Natural killer cell treated with Interleukin-12 subunit alpha and Interleukin-12 subunit beta and Interleukin-15 and Interleukin-18, amount 100 ng/mL, for 72 hours (primary cell): ENCODE measurements at regions not wholly inside any gene's neighbourhood (a gene's known extent, or its start where the extent isn't known, plus 50 kb on each side); places are given as distances from the start of the nearest gene placed in this dataset.
A peak's percentile ranks its signal among the peaks of the same experiment; 100 is the strongest.

Experiments
- ATAC-seq, 2 donors: fragments of 150-1000 bp; cut with Tn5 transposase in 1 of 2; sonication (Bioruptor Pico), chemical (Tn5 transposase) in 1 of 2; 2 replicates each; pipeline ENCODE4 v1.10.0; 2021
- DNase-seq: peaks from one replicate; pipeline ENCODE4 v3.0.0; 2022; ENCODE audit warnings: low spot score
- H3K27ac Mint-ChIP-seq, 2 donors: 1 replicate in 1 of 2; 2 replicates in 1 of 2; pipeline ENCODE4 v1.8.0; 2022; ENCODE audit warnings: mixed read lengths in 2 of 2, mild to moderate bottlenecking in 1 of 2, moderate library complexity in 1 of 2
- H3K27me3 Mint-ChIP-seq, 2 donors: 1 replicate in 1 of 2; 2 replicates in 1 of 2; pipeline ENCODE4 v1.8.0; 2022; ENCODE audit warnings: mixed read lengths in 2 of 2
- H3K36me3 Mint-ChIP-seq: one replicate; pipeline ENCODE4 v1.8.0; 2022; ENCODE audit warnings: mixed read lengths
- H3K4me1 Mint-ChIP-seq, 2 donors: 1 replicate in 1 of 2; 2 replicates in 1 of 2; pipeline ENCODE4 v1.8.0; 2022; ENCODE audit warnings: low read depth in 2 of 2, mixed read lengths in 2 of 2, mild to moderate bottlenecking in 1 of 2
- H3K4me3 Mint-ChIP-seq: one replicate; pipeline ENCODE4 v1.8.0; 2022; ENCODE audit warnings: mixed read lengths
- H3K9me3 Mint-ChIP-seq: 2 replicates; pipeline ENCODE4 v1.8.0; 2022; ENCODE audit warnings: mixed read lengths

GRCh38 chr9:134559013-134559412 lies 82.6 kb upstream of the COL5A1 start:
- DNase-seq: peak; percentile 44
- Mint-ChIP-seq H3K27ac (no peak overlapping the region), H3K27me3 (peaks cover 3 to 8% of the 10 kb centered on the region in 2 donors), H3K36me3 (no peaks in the 10 kb centered on the region), H3K4me1 (peaks cover 0 to 11% of the 10 kb centered on the region in 2 donors), H3K9me3 (no peaks in the 10 kb centered on the region), H3K4me3 (no peak overlapping the region)
- ATAC-seq: no peak

DNA sequence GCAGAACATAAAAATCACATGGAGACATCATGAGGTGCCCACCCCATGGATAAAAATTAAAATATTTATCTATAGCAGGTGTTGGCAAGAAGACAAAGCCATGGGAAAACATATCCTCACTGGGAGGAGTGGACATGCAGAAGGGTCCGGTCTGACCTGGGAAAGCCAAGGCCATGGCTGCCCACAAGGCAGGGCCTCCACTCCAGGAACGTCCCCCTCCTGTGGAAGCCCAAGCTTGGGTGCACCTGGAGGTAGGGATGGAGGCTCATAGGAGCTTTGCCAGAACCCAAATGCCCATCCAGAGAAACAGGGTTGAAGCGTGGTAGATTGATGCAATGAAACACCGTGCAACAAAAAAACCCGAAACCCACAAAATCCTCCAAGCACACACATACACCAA lies 81.4 kb upstream of the COL5A1 start:
- Mint-ChIP-seq H3K9me3 (no peaks in the 10 kb centered on the region), H3K4me3 (no peak overlapping the region), H3K27ac (no peak overlapping the region), H3K36me3 (no peaks in the 10 kb centered on the region), H3K4me1 (peaks cover 0 to 11% of the 10 kb centered on the region in 2 donors), H3K27me3 (peaks cover 5 to 8% of the 10 kb centered on the region in 2 donors)
- no peak for DNase-seq
- no peak for ATAC-seq

- ATAC-seq: no peak
- H3K4me3 Mint-ChIP-seq: no peak overlapping the region
- H3K9me3 Mint-ChIP-seq: no peaks in the 10 kb centered on the region
Measured at GRCh38 chr9:134560654-134561053, 80.9 kb upstream of the COL5A1 start.

DNA sequence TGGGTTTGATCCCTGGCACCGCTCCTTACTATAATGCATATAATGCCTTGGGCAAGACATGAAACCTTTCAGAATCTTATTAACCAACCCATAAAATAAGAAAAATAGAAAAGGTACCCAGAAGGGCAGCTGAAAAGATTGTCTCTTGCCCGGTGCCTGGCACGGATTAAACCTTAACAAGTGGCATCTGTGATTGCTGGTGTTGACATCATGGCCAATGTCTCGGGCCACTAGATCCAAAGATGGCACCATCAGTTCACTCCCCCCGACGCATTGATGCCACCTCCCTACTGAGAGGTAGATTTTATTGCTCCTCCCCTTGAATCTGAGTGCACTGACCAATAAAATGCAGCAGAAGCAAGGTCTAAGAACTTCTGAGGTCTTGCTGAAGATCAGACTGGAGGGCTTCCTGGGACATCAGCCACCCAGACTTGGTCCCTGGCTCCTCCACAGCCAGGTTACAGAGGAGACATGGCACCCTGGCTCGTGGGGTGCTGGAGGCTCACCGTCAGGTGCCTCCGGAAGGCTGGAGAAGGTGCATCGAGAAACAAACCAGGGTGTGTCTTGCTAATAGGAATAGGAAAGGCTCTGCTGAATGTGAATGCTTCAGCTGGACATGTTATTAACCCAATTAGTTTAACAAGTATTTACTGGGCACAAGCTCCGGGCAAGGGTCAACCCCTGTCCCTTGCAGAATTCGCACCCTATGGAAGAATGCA lies 80.0 kb upstream of the COL5A1 start:
- no peak overlapping the region for H3K27ac Mint-ChIP-seq
- peaks cover 5 to 8% of the 10 kb centered on the region in 2 donors for H3K27me3 Mint-ChIP-seq
- no peak for ATAC-seq
- H3K9me3 Mint-ChIP-seq: no peaks in the 10 kb centered on the region
- no peaks in the 10 kb centered on the region for H3K36me3 Mint-ChIP-seq
- no peak for DNase-seq
- peaks cover 0 to 11% of the 10 kb centered on the region in 2 donors for H3K4me1 Mint-ChIP-seq
- no peak overlapping the region for H3K4me3 Mint-ChIP-seq

More at GRCh38 chr9:134560654-134561053, 80.9 kb upstream of the COL5A1 start:
- peaks cover 5 to 8% of the 10 kb centered on the region in 2 donors for H3K27me3 Mint-ChIP-seq
- no peaks in the 10 kb centered on the region for H3K36me3 Mint-ChIP-seq
- no peak for DNase-seq
- no peak overlapping the region for H3K27ac Mint-ChIP-seq
- H3K4me1 Mint-ChIP-seq: peaks cover 0 to 11% of the 10 kb centered on the region in 2 donors

DNA sequence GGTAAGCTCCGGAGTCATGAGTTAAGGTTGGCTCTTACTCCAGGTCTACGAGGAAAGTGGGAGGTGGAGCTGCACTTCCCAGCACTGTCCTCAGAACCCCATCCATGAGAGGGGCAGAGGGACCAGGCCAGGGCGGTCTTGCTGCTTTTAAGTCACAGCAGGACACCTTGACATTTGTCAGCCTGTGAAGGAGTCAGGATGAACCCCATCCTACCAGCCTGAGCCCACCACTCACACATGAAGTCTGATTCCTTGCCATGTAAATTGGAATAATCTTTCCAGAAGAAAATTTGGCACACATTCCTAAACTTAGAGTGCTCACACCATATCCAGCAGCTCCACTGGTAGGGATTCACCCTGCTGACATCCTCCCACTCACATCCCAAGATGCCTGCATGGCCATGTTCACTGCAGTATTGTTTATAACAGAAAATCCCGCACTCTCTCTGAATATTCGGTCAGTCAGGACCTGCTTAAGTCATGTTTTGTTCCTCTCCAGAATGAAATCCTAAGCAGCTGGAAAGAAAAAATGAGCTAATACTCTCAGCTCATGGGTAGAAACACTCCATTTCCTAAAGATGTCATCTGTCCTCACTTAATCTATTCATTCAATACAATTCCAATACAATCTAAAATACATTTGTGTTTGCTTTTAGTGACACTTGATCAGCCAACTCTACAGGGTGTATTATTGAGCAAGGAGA lies 79.3 kb upstream of the COL5A1 start:
- no peak overlapping the region for H3K27ac Mint-ChIP-seq
- H3K27me3 Mint-ChIP-seq: peaks cover 4 to 5% of the 10 kb centered on the region in 2 donors
- peaks cover 0 to 11% of the 10 kb centered on the region in 2 donors for H3K4me1 Mint-ChIP-seq
- DNase-seq: no peak
- no peaks in the 10 kb centered on the region for H3K9me3 Mint-ChIP-seq
- no peaks in the 10 kb centered on the region for H3K36me3 Mint-ChIP-seq
- no peak overlapping the region for H3K4me3 Mint-ChIP-seq
- no peak for ATAC-seq

- no peak for ATAC-seq
Measured at GRCh38 chr9:134563397-134563796, 78.2 kb upstream of the COL5A1 start.

GRCh38 chr9:134564431-134565170 lies 77.0 kb upstream of the COL5A1 start:
- H3K27ac Mint-ChIP-seq: no peak overlapping the region
- no peaks in the 10 kb centered on the region for H3K9me3 Mint-ChIP-seq
- H3K36me3 Mint-ChIP-seq: no peaks in the 10 kb centered on the region
- no peak overlapping the region for H3K4me3 Mint-ChIP-seq
- no peak for ATAC-seq
- DNase-seq: no peak
- H3K27me3 Mint-ChIP-seq: peaks cover 2 to 5% of the 10 kb centered on the region in 2 donors
- H3K4me1 Mint-ChIP-seq: peaks cover 0 to 6% of the 10 kb centered on the region in 2 donors

More at GRCh38 chr9:134563397-134563796, 78.2 kb upstream of the COL5A1 start:
- H3K4me3 Mint-ChIP-seq: no peak overlapping the region
- no peaks in the 10 kb centered on the region for H3K9me3 Mint-ChIP-seq
- H3K27ac Mint-ChIP-seq: no peak overlapping the region
- H3K27me3 Mint-ChIP-seq: peaks cover 2 to 5% of the 10 kb centered on the region in 2 donors
- no peaks in the 10 kb centered on the region for H3K36me3 Mint-ChIP-seq
- H3K4me1 Mint-ChIP-seq: peaks cover 0 to 11% of the 10 kb centered on the region in 2 donors
- no peak for DNase-seq

DNA sequence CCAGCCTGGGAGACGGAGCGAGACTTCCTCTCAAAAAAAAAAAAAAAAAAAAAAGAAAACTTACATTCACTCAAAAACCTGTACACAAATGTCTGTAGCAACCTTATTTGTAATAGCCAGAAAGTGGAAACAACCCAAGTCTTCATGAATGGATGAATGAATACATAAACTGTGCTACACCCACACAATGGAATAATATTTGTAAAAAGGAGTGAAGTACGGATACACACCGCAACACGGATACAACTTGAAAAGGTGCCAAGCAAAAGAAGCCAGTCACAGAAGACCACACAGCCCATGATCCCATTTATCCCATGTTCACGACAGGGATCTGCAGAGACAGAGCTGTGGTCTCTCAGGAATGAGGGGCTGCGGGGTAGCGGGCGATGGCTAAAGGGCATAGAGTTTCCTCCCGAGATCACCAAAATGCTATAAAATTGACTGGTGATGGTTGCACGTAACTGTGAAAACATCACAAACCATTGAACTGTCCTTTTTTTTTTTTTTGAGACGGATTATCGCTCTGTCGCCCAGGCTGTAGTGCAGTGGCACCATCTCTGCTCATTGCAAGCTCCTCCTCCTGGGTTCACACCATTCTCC lies 76.2 kb upstream of the COL5A1 start:
- Mint-ChIP-seq H3K27me3 (peaks cover 0 to 5% of the 10 kb centered on the region in 2 donors), H3K9me3 (no peaks in the 10 kb centered on the region), H3K27ac (no peak overlapping the region), H3K4me3 (no peak overlapping the region), H3K36me3 (no peaks in the 10 kb centered on the region), H3K4me1 (peaks cover 0 to 2% of the 10 kb centered on the region in 2 donors)
- no peak for ATAC-seq
- peak; percentile 31 for DNase-seq

DNA sequence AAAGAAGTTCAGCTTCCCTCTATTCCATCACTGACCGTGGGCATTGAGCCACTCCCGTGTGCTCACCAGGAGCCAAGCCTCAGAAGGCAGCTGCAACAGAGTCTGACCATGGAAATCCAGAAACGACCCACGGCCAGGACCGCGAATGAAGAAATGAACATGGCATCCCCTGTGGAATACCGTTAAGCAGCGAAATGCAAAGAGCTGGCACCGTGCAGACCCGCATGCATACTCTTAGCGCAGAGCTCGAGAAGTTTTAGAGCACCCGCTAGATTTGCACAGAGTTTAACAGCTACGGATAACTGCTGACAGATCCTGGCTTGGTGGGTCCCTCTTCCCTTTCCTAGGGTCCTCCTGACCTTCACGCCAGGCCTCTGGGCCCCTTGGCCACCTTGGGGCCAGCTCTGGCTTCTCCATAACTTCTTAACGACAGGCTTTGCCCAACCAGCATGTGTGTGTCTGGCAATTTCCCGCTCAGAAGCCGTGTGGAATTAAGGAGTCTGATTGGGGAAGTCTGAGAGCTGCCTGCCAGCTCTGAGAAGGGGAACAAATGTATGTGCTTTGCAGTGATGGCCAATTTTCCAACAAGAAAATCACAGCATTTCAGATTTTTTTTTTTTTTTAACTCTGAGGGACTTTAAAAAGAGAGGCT lies 75.3 kb upstream of the COL5A1 start:
- no peaks in the 10 kb centered on the region for H3K36me3 Mint-ChIP-seq
- no peak overlapping the region for H3K4me3 Mint-ChIP-seq
- no peak for ATAC-seq
- peaks cover 0 to 5% of the 10 kb centered on the region in 2 donors for H3K27me3 Mint-ChIP-seq
- H3K27ac Mint-ChIP-seq: no peak overlapping the region
- DNase-seq: no peak
- no peaks in the 10 kb centered on the region for H3K9me3 Mint-ChIP-seq
- no peaks in the 10 kb centered on the region for H3K4me1 Mint-ChIP-seq

GRCh38 chr9:134566936-134567335 lies 74.7 kb upstream of the COL5A1 start:
- DNase-seq: no peak
- H3K27ac Mint-ChIP-seq: no peak overlapping the region
- peaks cover 0 to 5% of the 10 kb centered on the region in 2 donors for H3K27me3 Mint-ChIP-seq
- H3K4me1 Mint-ChIP-seq: no peaks in the 10 kb centered on the region
- no peaks in the 10 kb centered on the region for H3K9me3 Mint-ChIP-seq
- H3K4me3 Mint-ChIP-seq: no peak overlapping the region
- ATAC-seq: no peak
- no peaks in the 10 kb centered on the region for H3K36me3 Mint-ChIP-seq

DNA sequence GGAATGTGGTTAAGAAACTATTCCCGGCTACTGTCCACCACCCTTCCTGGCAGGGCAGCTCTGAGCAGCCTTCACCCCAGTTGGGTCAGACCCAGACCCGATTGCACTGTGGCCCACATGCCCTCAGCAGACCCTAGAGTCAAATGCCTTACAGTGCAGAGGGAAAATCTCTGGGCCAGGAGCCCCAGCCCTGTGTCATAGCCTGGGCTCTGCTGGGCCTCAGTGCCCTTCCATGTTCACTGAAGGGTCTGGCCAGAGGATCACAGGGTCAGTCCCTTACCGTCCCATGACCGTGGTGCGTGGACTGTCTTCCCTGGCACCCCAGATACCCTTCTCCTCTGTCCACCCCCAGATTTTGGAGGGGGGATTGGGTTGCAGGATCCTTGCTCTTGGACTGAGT lies 73.5 kb upstream of the COL5A1 start:
- H3K4me1 Mint-ChIP-seq: no peaks in the 10 kb centered on the region
- peak in 1 of 2 donors; percentile 47 for ATAC-seq
- H3K4me3 Mint-ChIP-seq: no peak overlapping the region
- H3K27me3 Mint-ChIP-seq: peaks cover 0 to 5% of the 10 kb centered on the region in 2 donors
- no peaks in the 10 kb centered on the region for H3K9me3 Mint-ChIP-seq
- H3K36me3 Mint-ChIP-seq: no peaks in the 10 kb centered on the region
- DNase-seq: no peak
- no peak overlapping the region for H3K27ac Mint-ChIP-seq

- no peak for DNase-seq
Measured at GRCh38 chr9:134568811-134569210, 72.8 kb upstream of the COL5A1 start.

DNA sequence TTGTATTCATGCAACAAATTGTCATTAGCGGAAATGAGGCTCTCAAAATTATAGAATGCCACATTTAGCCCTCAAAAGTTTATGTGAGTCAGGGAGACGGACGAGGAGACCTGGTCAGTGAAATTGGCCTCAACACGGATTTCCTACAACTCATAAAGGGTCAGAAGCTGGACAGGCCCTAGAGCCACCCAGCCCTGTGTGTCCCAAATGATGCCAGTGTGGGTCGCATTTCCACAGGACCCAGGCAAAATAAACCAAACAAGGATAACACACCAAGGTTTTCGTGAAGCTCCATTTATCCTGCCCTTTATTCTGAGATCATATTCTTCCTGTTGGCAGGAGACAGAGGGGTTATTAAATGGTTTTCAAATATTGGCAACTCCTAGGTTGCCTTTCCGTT lies 72.0 kb upstream of the COL5A1 start:
- Mint-ChIP-seq H3K4me1 (no peaks in the 10 kb centered on the region), H3K9me3 (no peaks in the 10 kb centered on the region), H3K27ac (no peak overlapping the region), H3K4me3 (no peak overlapping the region), H3K27me3 (no peaks in the 10 kb centered on the region), H3K36me3 (no peaks in the 10 kb centered on the region)
- DNase-seq (no peak), ATAC-seq (no peak)

More at GRCh38 chr9:134568811-134569210, 72.8 kb upstream of the COL5A1 start:
- Mint-ChIP-seq H3K27me3 (peaks cover 0 to 4% of the 10 kb centered on the region in 2 donors), H3K4me1 (no peaks in the 10 kb centered on the region), H3K36me3 (no peaks in the 10 kb centered on the region), H3K4me3 (no peak overlapping the region), H3K9me3 (no peaks in the 10 kb centered on the region), H3K27ac (no peak overlapping the region)
- ATAC-seq: no peak
